H9 (cell line): ENCODE measurements at regions not wholly inside any gene's neighbourhood (a gene's known extent, or its start where the extent isn't known, plus 50 kb on each side); places are given as distances from the start of the nearest gene placed in this dataset.

Experiments used
- DNase-seq: peaks from one replicate; pipeline ENCODE4 v3.0.0-alpha.2; 2017
- H2AFZ ChIP-seq: one replicate; pipeline ENCODE4 v1.6.1; 2013; ENCODE audit warnings: mild to moderate bottlenecking, low read length, control low read depth, moderate library complexity
- H2AK5ac ChIP-seq: 2 replicates; pipeline ENCODE4 v1.6.1; 2013; ENCODE audit warnings: low read length, control low read depth, mixed read lengths; ENCODE audit not compliant: insufficient read length
- H2BK120ac ChIP-seq: one replicate; pipeline ENCODE4 v1.6.1; 2013; ENCODE audit warnings: low read depth, mild to moderate bottlenecking, low read length, control low read depth, inconsistent platforms; ENCODE audit not compliant: poor library complexity, severe bottlenecking
- H2BK12ac ChIP-seq: 2 replicates; pipeline ENCODE4 v1.6.1; 2013; ENCODE audit warnings: low read length, control low read depth, mixed read lengths, low read depth; ENCODE audit not compliant: insufficient read length
- H2BK15ac ChIP-seq: 2 replicates; pipeline ENCODE4 v1.6.1; 2013; ENCODE audit warnings: low read depth, low read length, control low read depth
- H2BK20ac ChIP-seq: one replicate; pipeline ENCODE4 v1.6.1; 2013; ENCODE audit warnings: low read depth, mild to moderate bottlenecking, low read length, control low read depth, inconsistent platforms; ENCODE audit not compliant: poor library complexity, severe bottlenecking
- H2BK5ac ChIP-seq: 2 replicates; pipeline ENCODE4 v1.6.1; 2013; ENCODE audit warnings: low read length, control low read depth, mixed read lengths; ENCODE audit not compliant: insufficient read length
- H3K14ac ChIP-seq: 2 replicates; pipeline ENCODE4 v1.6.1; 2013; ENCODE audit warnings: low read length, control low read depth; ENCODE audit not compliant: insufficient read depth
- H3K18ac ChIP-seq: 2 replicates; pipeline ENCODE4 v1.6.1; 2013; ENCODE audit warnings: low read depth, mild to moderate bottlenecking, mixed read lengths, low read length, control low read depth; ENCODE audit not compliant: insufficient read length
- H3K23ac ChIP-seq: 2 replicates; pipeline ENCODE4 v1.6.1; 2013; ENCODE audit warnings: low read length, control low read depth, mixed read lengths, low read depth; ENCODE audit not compliant: insufficient read length
- H3K23me2 ChIP-seq: 2 replicates; pipeline ENCODE4 v1.6.1; 2013; ENCODE audit warnings: low read depth, mild to moderate bottlenecking, mixed read lengths, low read length, control low read depth; ENCODE audit not compliant: insufficient read length, poor library complexity, severe bottlenecking
- H3K27ac ChIP-seq: 2 replicates; pipeline ENCODE4 v1.5.1; 2013; ENCODE audit warnings: low read length, control low read depth, mixed read lengths, low read depth; ENCODE audit not compliant: insufficient read length
- H3K27me3 ChIP-seq: 2 replicates; pipeline ENCODE4 v1.6.1; 2013; ENCODE audit warnings: low read length, control low read depth, inconsistent platforms; ENCODE audit not compliant: insufficient read depth
- H3K4ac ChIP-seq: 2 replicates; pipeline ENCODE4 v1.6.1; 2013; ENCODE audit warnings: low read depth, mild to moderate bottlenecking, control low read depth, inconsistent platforms, low read length, moderate library complexity
- H3K4me1 ChIP-seq: 2 replicates; pipeline ENCODE4 v1.6.1; 2013; ENCODE audit warnings: low read length, control low read depth, inconsistent platforms; ENCODE audit not compliant: insufficient read depth
- H3K4me2 ChIP-seq: 2 replicates; pipeline ENCODE4 v1.6.1; 2013; ENCODE audit warnings: low read length, control low read depth, mixed read lengths; ENCODE audit not compliant: insufficient read length, insufficient read depth
- H3K56ac ChIP-seq: 2 replicates; pipeline ENCODE4 v1.6.1; 2013; ENCODE audit warnings: low read depth, mild to moderate bottlenecking, mixed read lengths, low read length, control low read depth; ENCODE audit not compliant: insufficient read length
- H3K79me1 ChIP-seq: 2 replicates; pipeline ENCODE4 v1.6.1; 2013; ENCODE audit warnings: low read depth, mild to moderate bottlenecking, moderate library complexity, low read length, control low read depth, inconsistent platforms; ENCODE audit not compliant: insufficient read depth, poor library complexity, severe bottlenecking
- H3K79me2 ChIP-seq: 2 replicates; pipeline ENCODE4 v1.6.1; 2013; ENCODE audit warnings: low read length, control low read depth, inconsistent platforms; ENCODE audit not compliant: insufficient read depth
- H3K9ac ChIP-seq: 2 replicates; pipeline ENCODE4 v1.6.1; 2013; ENCODE audit warnings: low read length, control low read depth, mixed read lengths; ENCODE audit not compliant: insufficient read length; ENCODE audit errors: extremely low read depth
- H3K9me3 ChIP-seq: one replicate; pipeline ENCODE4 v1.6.1; 2013; ENCODE audit warnings: low read depth, low read length, inconsistent platforms; ENCODE audit not compliant: control insufficient read depth
- H3T11ph ChIP-seq: one replicate; pipeline ENCODE4 v1.6.1; 2013; ENCODE audit warnings: mild to moderate bottlenecking, low read length, control low read depth, inconsistent platforms
- H4K20me1 ChIP-seq: one replicate; pipeline ENCODE4 v1.6.1; 2013; ENCODE audit not compliant: control insufficient read depth, insufficient read length, insufficient read depth
- H4K5ac ChIP-seq: 2 replicates; pipeline ENCODE4 v1.6.1; 2013; ENCODE audit warnings: low read depth, mild to moderate bottlenecking, mixed read lengths, low read length, control low read depth; ENCODE audit not compliant: insufficient read length
- H4K8ac ChIP-seq: replicated peaks from 2 replicates; pipeline ENCODE4 v1.6.1; 2013; ENCODE audit warnings: low read length, control low read depth, mixed read lengths, low read depth; ENCODE audit not compliant: insufficient read length
- H4K91ac ChIP-seq: 2 replicates; pipeline ENCODE4 v1.6.1; 2013; ENCODE audit warnings: low read depth, mild to moderate bottlenecking, moderate library complexity, mixed read lengths, low read length, control low read depth; ENCODE audit not compliant: insufficient read length
- H3K27ac Mint-ChIP-seq, 3 experiments: 2 replicates in 2 of 3; 3 replicates in 1 of 3; pipeline ENCODE4 v1.8.0; 2020 to 2021; ENCODE audit warnings: mixed read lengths in 3 of 3, mild to moderate bottlenecking in 1 of 3, moderate library complexity in 1 of 3
- H3K27me3 Mint-ChIP-seq: 2 replicates; pipeline ENCODE4 v1.8.0; 2021; ENCODE audit warnings: low read depth, mild to moderate bottlenecking, moderate library complexity, mixed read lengths
- H3K36me3 Mint-ChIP-seq, 3 experiments: 2 replicates in 2 of 3; 3 replicates in 1 of 3; pipeline ENCODE4 v1.8.0; 2020 to 2021; ENCODE audit warnings: low read depth in 3 of 3, mixed read lengths in 3 of 3; ENCODE audit not compliant: insufficient read depth in 1 of 3
- H3K4me1 Mint-ChIP-seq, 2 experiments: 2 replicates each; pipeline ENCODE4 v1.8.0; 2020; ENCODE audit warnings: mixed read lengths in 2 of 2
- H3K4me3 Mint-ChIP-seq, 2 experiments: 2 replicates in 1 of 2; 3 replicates in 1 of 2; pipeline ENCODE4 v1.8.0; 2020 to 2021; ENCODE audit warnings: mild to moderate bottlenecking in 2 of 2, mixed read lengths in 2 of 2, moderate library complexity in 1 of 2
- H3K9me3 Mint-ChIP-seq, 2 experiments: 2 replicates in 1 of 2; 3 replicates in 1 of 2; pipeline ENCODE4 v1.8.0; 2020; ENCODE audit warnings: mild to moderate bottlenecking in 2 of 2, mixed read lengths in 2 of 2, moderate library complexity in 1 of 2
- CTCF ChIP-seq: fragments of 200-600 bp; sonication (generic); conservative IDR thresholded peaks from 3 replicates; pipeline ENCODE4 v1.8.0; 2021; ENCODE audit warnings: antibody characterized with exemption, mild to moderate bottlenecking
- WGBS: extraction: QIAGEN DNeasy Blood & Tissue Kit; methylation state at CpG from one replicate; pipeline ENCODE4 v1.1.7; 2013; ENCODE audit warnings: missing lambda C conversion rate, low lambda C conversion rate, mixed read lengths; ENCODE audit not compliant: insufficient read length; ENCODE audit errors: extremely low coverage; 5-methylcytosine and 5-hydroxymethylcytosine counted together

- Mint-ChIP-seq H3K9me3 (peaks cover 12 to 21% of the 10 kb centered on the region in 2 experiments), H3K4me1 (no peaks in the 10 kb centered on the region), H3K4me3 (no peak overlapping the region), H3K36me3 (peaks cover 0 to 9% (median 2%) of the 10 kb centered on the region in 3 experiments; a peak in 5 of 7 replicates), H3K27me3 (peaks cover 3% of the 10 kb centered on the region; the same call in 1 of the 2 replicates), H3K27ac (no peak overlapping the region; a peak in 1 of 7 replicates)
- DNase-seq, result no peak
- Histone ChIP-seq H4K5ac (no peak overlapping the region), H4K91ac (no peak overlapping the region), H2BK12ac (no peak overlapping the region), H2AK5ac (no peak overlapping the region), H2BK20ac (no peak overlapping the region), H3K9me3 (no peaks in the 10 kb centered on the region), H4K20me1 (no peaks in the 10 kb centered on the region), H3K14ac (no peak overlapping the region), H3K4me1 (no peaks in the 10 kb centered on the region), H3T11ph (no peak overlapping the region), H3K79me1 (no peaks in the 10 kb centered on the region), H2BK5ac (no peak overlapping the region), H3K4ac (no peak overlapping the region), H2AFZ (no peak overlapping the region), H2BK120ac (no peak overlapping the region), H3K4me2 (no peak overlapping the region), H3K9ac (no peak overlapping the region), H3K79me2 (no peaks in the 10 kb centered on the region), H3K27ac (no peak overlapping the region), H3K27me3 (no peaks in the 10 kb centered on the region), H4K8ac (no peak overlapping the region), H3K18ac (no peak overlapping the region), H3K23me2 (no peaks in the 10 kb centered on the region), H2BK15ac (no peak overlapping the region), H3K56ac (no peak overlapping the region), H3K23ac (no peak overlapping the region)
- WGBS, result no CpG with 5 or more reads among the region's 1 CpG
- TF ChIP-seq CTCF, result no peak
These were observed 181.1 kb upstream of the APP start for GRCh38 chr21:26351661-26352060.
